ENCODE measurements at regions not wholly inside any gene's neighbourhood (a gene's known extent, or its start where the extent isn't known, plus 50 kb on each side); places are given as distances from the start of the nearest gene placed in this dataset.

DNA sequence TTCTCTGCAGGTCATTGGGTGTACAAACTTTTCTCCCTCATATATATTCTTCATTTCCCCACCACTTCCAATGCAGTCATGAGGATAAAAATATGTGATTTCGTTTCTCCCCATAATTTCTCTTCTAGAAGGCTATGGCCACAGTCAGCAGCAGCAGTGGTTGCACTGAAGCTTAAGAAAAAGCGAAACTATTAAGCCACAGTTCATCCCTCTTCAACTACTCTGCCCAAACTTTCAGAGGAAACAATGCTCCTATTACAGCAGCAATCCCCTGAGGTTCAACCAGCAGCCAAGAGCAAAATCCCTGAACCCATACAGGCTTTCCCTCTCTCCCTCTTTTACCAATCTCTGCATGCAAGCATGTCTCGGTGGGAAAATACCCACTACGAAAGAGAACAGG, 298.6 kb downstream of the DHX15 start:
- TF ChIP-seq, protein P1, sequence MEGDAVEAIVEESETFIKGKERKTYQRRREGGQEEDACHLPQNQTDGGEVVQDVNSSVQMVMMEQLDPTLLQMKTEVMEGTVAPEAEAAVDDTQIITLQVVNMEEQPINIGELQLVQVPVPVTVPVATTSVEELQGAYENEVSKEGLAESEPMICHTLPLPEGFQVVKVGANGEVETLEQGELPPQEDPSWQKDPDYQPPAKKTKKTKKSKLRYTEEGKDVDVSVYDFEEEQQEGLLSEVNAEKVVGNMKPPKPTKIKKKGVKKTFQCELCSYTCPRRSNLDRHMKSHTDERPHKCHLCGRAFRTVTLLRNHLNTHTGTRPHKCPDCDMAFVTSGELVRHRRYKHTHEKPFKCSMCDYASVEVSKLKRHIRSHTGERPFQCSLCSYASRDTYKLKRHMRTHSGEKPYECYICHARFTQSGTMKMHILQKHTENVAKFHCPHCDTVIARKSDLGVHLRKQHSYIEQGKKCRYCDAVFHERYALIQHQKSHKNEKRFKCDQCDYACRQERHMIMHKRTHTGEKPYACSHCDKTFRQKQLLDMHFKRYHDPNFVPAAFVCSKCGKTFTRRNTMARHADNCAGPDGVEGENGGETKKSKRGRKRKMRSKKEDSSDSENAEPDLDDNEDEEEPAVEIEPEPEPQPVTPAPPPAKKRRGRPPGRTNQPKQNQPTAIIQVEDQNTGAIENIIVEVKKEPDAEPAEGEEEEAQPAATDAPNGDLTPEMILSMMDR (IDR thresholded peaks at IDR 0.05): no peak
- TF ChIP-seq POLR2A (IDR thresholded peaks at IDR 0.05): no peak

Data from suprapubic skin (tissue), 3 donors.